ENCODE measurements at regions not wholly inside any gene's neighbourhood (a gene's known extent, or its start where the extent isn't known, plus 50 kb on each side); places are given as distances from the start of the nearest gene placed in this dataset.

DNA sequence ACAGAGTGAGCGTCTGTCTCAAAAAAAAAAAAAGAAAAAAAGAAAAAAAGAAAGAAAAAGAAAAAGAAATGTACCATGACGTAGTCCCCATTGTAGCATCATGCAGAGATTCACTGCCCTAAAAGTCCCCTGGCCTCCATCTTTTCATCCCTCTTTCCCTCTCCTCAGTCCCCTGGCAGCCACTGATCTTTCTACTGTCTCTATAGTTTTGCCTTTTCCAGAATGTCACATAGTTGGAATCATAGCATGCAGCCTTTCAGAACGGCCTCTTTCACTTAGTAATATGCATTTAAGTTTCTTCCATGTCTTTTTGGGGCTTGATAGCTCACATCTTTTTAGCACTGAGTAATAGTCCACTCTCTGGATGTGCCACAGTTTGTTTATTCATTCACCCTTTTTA, 60.5 kb upstream of the NCOR2 start:
- TF ChIP-seq, protein P1, sequence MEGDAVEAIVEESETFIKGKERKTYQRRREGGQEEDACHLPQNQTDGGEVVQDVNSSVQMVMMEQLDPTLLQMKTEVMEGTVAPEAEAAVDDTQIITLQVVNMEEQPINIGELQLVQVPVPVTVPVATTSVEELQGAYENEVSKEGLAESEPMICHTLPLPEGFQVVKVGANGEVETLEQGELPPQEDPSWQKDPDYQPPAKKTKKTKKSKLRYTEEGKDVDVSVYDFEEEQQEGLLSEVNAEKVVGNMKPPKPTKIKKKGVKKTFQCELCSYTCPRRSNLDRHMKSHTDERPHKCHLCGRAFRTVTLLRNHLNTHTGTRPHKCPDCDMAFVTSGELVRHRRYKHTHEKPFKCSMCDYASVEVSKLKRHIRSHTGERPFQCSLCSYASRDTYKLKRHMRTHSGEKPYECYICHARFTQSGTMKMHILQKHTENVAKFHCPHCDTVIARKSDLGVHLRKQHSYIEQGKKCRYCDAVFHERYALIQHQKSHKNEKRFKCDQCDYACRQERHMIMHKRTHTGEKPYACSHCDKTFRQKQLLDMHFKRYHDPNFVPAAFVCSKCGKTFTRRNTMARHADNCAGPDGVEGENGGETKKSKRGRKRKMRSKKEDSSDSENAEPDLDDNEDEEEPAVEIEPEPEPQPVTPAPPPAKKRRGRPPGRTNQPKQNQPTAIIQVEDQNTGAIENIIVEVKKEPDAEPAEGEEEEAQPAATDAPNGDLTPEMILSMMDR (optimal IDR thresholded peaks at IDR 0.05 in 1 of 3, IDR thresholded peaks at IDR 0.05 in 1 of 3, conservative IDR thresholded peaks at IDR 0.05 in 1 of 3; ENCODE audit: extremely low read depth in 1 of 3, insufficient read depth in 2 of 3, low read length in 3 of 3), result no peak
- no peak for TF ChIP-seq EZH2 (IDR thresholded peaks at IDR 0.05; ENCODE audit: low read length)
